ENCODE measurements at regions not wholly inside any gene's neighbourhood (a gene's known extent, or its start where the extent isn't known, plus 50 kb on each side); places are given as distances from the start of the nearest gene placed in this dataset.
"Not testable (repeated sequence)": the region's sequence is repeated elsewhere in the genome, so short reads cannot be mapped to it uniquely, and the experiment has no call there.

DNA sequence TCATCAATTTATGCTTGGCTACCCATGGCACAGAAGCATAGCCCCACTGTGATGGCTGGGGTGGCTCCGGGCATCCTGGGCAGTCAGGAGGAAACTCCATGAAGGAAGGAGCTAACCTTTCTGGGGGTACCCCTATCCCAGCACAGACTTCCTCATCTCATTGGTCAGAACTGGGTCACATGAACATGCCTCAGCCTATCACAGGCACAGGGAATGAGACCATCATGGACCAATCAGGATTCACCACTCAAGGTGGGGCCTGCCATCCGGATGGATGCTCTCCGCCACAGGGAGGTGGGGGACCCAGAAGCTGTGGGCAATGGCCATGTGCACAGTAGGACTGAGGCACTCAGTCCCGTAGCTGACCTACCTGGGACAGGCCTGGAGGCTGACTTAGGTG lies 75.9 kb upstream of the SPDYE9 start:
- TF ChIP-seq, protein P1, sequence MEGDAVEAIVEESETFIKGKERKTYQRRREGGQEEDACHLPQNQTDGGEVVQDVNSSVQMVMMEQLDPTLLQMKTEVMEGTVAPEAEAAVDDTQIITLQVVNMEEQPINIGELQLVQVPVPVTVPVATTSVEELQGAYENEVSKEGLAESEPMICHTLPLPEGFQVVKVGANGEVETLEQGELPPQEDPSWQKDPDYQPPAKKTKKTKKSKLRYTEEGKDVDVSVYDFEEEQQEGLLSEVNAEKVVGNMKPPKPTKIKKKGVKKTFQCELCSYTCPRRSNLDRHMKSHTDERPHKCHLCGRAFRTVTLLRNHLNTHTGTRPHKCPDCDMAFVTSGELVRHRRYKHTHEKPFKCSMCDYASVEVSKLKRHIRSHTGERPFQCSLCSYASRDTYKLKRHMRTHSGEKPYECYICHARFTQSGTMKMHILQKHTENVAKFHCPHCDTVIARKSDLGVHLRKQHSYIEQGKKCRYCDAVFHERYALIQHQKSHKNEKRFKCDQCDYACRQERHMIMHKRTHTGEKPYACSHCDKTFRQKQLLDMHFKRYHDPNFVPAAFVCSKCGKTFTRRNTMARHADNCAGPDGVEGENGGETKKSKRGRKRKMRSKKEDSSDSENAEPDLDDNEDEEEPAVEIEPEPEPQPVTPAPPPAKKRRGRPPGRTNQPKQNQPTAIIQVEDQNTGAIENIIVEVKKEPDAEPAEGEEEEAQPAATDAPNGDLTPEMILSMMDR (IDR thresholded peaks at IDR 0.05 in 2 of 3, conservative IDR thresholded peaks at IDR 0.05 in 1 of 3; ENCODE audit: control insufficient read depth in 2 of 3, extremely low read depth in 1 of 3, insufficient read depth in 1 of 3, low read depth in 3 of 3, low read length in 3 of 3) = not testable (repeated sequence)
- not testable (repeated sequence) for TF ChIP-seq POLR2A (IDR thresholded peaks at IDR 0.05; ENCODE audit: low read depth, low read length); PBX3 (IDR thresholded peaks at IDR 0.05; ENCODE audit: insufficient replicate concordance, low read depth, low read length); TAF1 (IDR thresholded peaks at IDR 0.05; ENCODE audit: borderline replicate concordance, low read depth, low read length); EP300 (IDR thresholded peaks at IDR 0.05; ENCODE audit: borderline replicate concordance in 1 of 2, control insufficient read depth in 1 of 2, low read depth in 2 of 2, low read length in 2 of 2); POLR2AphosphoS5 (IDR thresholded peaks at IDR 0.05; ENCODE audit: low read length); TCF12 (IDR thresholded peaks at IDR 0.05; ENCODE audit: low read depth, low read length); NKRF (conservative IDR thresholded peaks at IDR 0.05); RB1 (IDR thresholded peaks at IDR 0.05; ENCODE audit: borderline replicate concordance)

Data from GM12878 (cell line).